DMS53 (cell line): ENCODE measurements at regions not wholly inside any gene's neighbourhood (a gene's known extent, or its start where the extent isn't known, plus 50 kb on each side); places are given as distances from the start of the nearest gene placed in this dataset.

Experiments used
- DNase-seq: peaks from one replicate; lab custom pipeline; 2025; lab: John Stamatoyannopoulos, UW

- peak; percentile 75 for DNase-seq
Observed at GRCh38 chr2:176502619-176503018, 233.4 kb downstream of the MTX2 start.

GRCh38 chr2:176503776-176504175, 234.5 kb downstream of the MTX2 start:
- DNase-seq, result no peak

GRCh38 chr2:176504440-176504839, 235.2 kb downstream of the MTX2 start:
- no peak for DNase-seq

GRCh38 chr2:176507786-176508185, 238.5 kb downstream of the MTX2 start:
- no peak for DNase-seq

GRCh38 chr2:176508374-176508773, 239.1 kb downstream of the MTX2 start:
- no peak for DNase-seq

- DNase-seq, result no peak
Observed at GRCh38 chr2:176508984-176509740, 239.9 kb downstream of the MTX2 start.

- DNase-seq, result no peak
Observed at GRCh38 chr2:176514276-176514675, 245.0 kb downstream of the MTX2 start.

GRCh38 chr2:176514805-176515500, 245.7 kb downstream of the MTX2 start:
- no peak for DNase-seq

- no peak for DNase-seq
Observed at GRCh38 chr2:176516051-176516602, 246.9 kb downstream of the MTX2 start.

- DNase-seq, result no peak
Observed at GRCh38 chr2:176518823-176519222, 249.6 kb downstream of the MTX2 start.

GRCh38 chr2:176521878-176522670, 252.8 kb downstream of the MTX2 start:
- DNase-seq, result no peak

GRCh38 chr2:176525086-176525485, 255.8 kb downstream of the MTX2 start:
- DNase-seq, result no peak

GRCh38 chr2:176526995-176527901, 258.0 kb downstream of the MTX2 start:
- no peak for DNase-seq

GRCh38 chr2:176531608-176532007, 262.4 kb downstream of the MTX2 start:
- DNase-seq, result no peak

GRCh38 chr2:176533505-176534193, 264.4 kb downstream of the MTX2 start:
- DNase-seq, result no peak

GRCh38 chr2:176534798-176535466, 265.7 kb downstream of the MTX2 start:
- no peak for DNase-seq

GRCh38 chr2:176535467-176536113, 266.3 kb downstream of the MTX2 start:
- no peak for DNase-seq

- DNase-seq, result no peak
Observed at GRCh38 chr2:176536439-176537133, 267.3 kb downstream of the MTX2 start.

GRCh38 chr2:176537932-176538331, 268.7 kb downstream of the MTX2 start:
- no peak for DNase-seq
